ENCODE measurements at regions not wholly inside any gene's neighbourhood (a gene's known extent, or its start where the extent isn't known, plus 50 kb on each side); places are given as distances from the start of the nearest gene placed in this dataset.
"Not testable (repeated sequence)": the region's sequence is repeated elsewhere in the genome, so short reads cannot be mapped to it uniquely, and the experiment has no call there.

- DNase-seq, result no peak
- no peaks in the 10 kb centered on the region for H3K27me3 ChIP-seq
- peaks cover 0 to 3% (median 0%) of the 10 kb centered on the region in 4 donors for H3K4me1 ChIP-seq
- H3K36me3 ChIP-seq, result peaks cover 0 to 5% (median 0%) of the 10 kb centered on the region in 3 donors
- H3K9me3 ChIP-seq, result no peaks in the 10 kb centered on the region
- H3K4me3 ChIP-seq, result no peak overlapping the region
- no peak overlapping the region for H3K27ac ChIP-seq
- intact Hi-C loops (cut with DNase I; ENCODE audit: low total_unique reads), result no loop called here
- no peak for TF ChIP-seq CTCF (IDR thresholded peaks at IDR 0.05)
Measured at GRCh38 chr18:46199515-46200147, 95.4 kb downstream of the HAUS1 start.

- H3K27ac ChIP-seq; H3K4me1 ChIP-seq; H3K9me3 ChIP-seq; DNase-seq; H3K27me3 ChIP-seq; intact Hi-C loops (cut with DNase I; ENCODE audit: low total_unique reads); H3K36me3 ChIP-seq; H3K4me3 ChIP-seq: not testable (repeated sequence)
Measured at GRCh38 chr18:46200178-46201055, 96.2 kb downstream of the HAUS1 start.

DNA sequence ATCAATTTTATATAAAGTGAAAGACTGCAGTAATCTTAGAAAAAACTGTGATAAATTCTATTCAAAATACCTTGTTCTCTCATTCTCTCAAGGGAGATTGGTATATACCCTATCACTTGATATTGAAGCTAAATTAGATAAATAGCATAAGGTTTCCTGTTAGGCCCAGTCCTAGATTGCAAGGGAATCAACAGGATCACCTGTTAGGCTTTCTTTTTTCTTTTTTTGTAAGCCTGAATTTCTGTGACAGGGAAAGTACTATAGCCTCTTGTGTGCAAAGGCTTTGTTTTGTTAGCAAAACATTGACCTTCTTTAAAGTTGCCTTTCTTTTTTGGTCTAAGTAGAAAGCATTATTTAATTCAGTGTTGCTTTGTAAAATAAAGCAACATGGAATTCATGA is 100.0 kb downstream of the HAUS1 start:
- no peak overlapping the region for H3K4me3 ChIP-seq
- no peaks in the 10 kb centered on the region for H3K36me3 ChIP-seq
- H3K27me3 ChIP-seq, result no peaks in the 10 kb centered on the region
- intact Hi-C loops (cut with DNase I; ENCODE audit: low total_unique reads), result no loop called here
- peaks cover 0 to 7% (median 0%) of the 10 kb centered on the region in 4 donors for H3K4me1 ChIP-seq
- no peak overlapping the region for H3K27ac ChIP-seq
- no peaks in the 10 kb centered on the region for H3K9me3 ChIP-seq
- no peak for DNase-seq
- TF ChIP-seq CTCF (IDR thresholded peaks at IDR 0.05), result no peak

DNA sequence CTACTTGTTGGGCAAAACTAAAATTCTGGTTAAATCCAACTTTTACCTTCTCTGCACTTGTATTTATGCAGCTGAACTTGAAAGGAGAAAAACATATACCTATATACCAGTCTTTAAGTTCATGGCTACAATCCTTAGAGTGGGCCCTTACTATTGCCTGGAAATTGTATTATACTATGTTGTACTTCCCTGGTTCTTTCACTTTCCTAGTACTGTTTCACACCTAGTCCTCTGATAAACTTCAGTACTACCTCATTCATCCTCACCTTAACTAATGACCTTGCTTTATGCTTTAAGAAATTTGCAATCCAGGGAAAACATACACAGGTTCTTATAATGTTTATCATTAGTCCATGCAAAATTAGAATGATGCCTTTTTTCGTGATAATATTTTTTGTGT is 103.8 kb downstream of the HAUS1 start:
- H3K36me3 ChIP-seq, result no peaks in the 10 kb centered on the region
- H3K27ac ChIP-seq, result no peak overlapping the region
- H3K4me1 ChIP-seq, result peaks cover 0 to 4% (median 0%) of the 10 kb centered on the region in 4 donors
- H3K4me3 ChIP-seq, result no peak overlapping the region
- no peaks in the 10 kb centered on the region for H3K27me3 ChIP-seq
- intact Hi-C loops (cut with DNase I; ENCODE audit: low total_unique reads), result no loop called here
- H3K9me3 ChIP-seq, result no peaks in the 10 kb centered on the region
- DNase-seq, result no peak
- no peak for TF ChIP-seq CTCF (IDR thresholded peaks at IDR 0.05)

- intact Hi-C loops (cut with DNase I; ENCODE audit: low total_unique reads), result no loop called here
- no peak overlapping the region for H3K4me3 ChIP-seq
- TF ChIP-seq CTCF (IDR thresholded peaks at IDR 0.05), result no peak
- H3K27me3 ChIP-seq, result no peaks in the 10 kb centered on the region
- no peaks in the 10 kb centered on the region for H3K9me3 ChIP-seq
- H3K4me1 ChIP-seq, result peaks cover 0 to 4% (median 0%) of the 10 kb centered on the region in 4 donors
- no peaks in the 10 kb centered on the region for H3K36me3 ChIP-seq
- DNase-seq, result no peak
- no peak overlapping the region for H3K27ac ChIP-seq
Measured at GRCh38 chr18:46209161-46209560, 105.0 kb downstream of the HAUS1 start.

GRCh38 chr18:46211816-46212215 is 107.6 kb downstream of the HAUS1 start:
- no peak overlapping the region for H3K27ac ChIP-seq
- intact Hi-C loops (cut with DNase I; ENCODE audit: low total_unique reads), result no loop called here
- DNase-seq, result no peak
- peaks cover 0 to 4% (median 0%) of the 10 kb centered on the region in 4 donors for H3K4me1 ChIP-seq
- H3K36me3 ChIP-seq, result peaks cover 8 to 12% (median 11%) of the 10 kb centered on the region in 3 donors
- TF ChIP-seq CTCF (IDR thresholded peaks at IDR 0.05), result no peak
- H3K4me3 ChIP-seq, result no peak overlapping the region
- no peaks in the 10 kb centered on the region for H3K27me3 ChIP-seq
- no peaks in the 10 kb centered on the region for H3K9me3 ChIP-seq
